ENCODE measurements at regions not wholly inside any gene's neighbourhood (a gene's known extent, or its start where the extent isn't known, plus 50 kb on each side); places are given as distances from the start of the nearest gene placed in this dataset.

DNA sequence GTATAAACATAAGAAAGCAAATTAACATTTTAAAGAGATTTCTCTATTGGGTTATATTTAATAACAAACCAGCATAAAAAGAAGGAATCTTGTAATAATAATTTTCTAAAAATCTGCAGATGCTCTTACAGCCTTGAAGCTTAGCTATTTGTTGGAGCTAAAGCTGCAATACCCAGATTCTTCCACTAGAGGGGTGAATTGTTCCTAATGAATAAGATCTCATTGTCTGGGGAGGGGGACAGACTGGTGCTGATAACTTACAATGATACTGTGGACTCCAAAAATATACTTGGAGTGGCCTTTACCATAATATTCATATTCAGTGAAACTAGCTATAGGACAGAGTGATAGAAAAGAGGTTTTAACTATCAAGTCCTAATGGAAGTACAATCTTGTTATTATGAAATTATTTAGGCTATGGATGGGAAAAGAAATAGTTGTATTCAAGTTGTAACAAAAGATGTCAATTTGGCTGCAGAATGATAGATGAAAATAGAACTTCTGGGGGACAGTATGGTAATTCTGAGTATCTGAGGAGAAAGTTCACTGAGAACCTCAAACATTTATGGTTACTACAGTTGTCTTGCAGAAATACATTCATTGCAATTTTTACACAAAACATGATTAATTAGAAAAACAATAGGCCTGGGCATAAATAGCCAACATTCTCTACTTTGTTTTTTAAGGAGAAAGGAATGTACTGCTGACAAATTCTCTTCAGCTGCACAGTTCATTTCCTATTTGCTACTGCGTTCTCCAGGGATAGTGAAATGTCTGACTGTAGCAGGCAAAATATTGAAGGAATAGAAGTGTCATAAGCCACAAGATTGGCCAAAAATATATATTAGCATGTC lies 443.3 kb downstream of the GBA3 start:
- TF ChIP-seq, protein P1, sequence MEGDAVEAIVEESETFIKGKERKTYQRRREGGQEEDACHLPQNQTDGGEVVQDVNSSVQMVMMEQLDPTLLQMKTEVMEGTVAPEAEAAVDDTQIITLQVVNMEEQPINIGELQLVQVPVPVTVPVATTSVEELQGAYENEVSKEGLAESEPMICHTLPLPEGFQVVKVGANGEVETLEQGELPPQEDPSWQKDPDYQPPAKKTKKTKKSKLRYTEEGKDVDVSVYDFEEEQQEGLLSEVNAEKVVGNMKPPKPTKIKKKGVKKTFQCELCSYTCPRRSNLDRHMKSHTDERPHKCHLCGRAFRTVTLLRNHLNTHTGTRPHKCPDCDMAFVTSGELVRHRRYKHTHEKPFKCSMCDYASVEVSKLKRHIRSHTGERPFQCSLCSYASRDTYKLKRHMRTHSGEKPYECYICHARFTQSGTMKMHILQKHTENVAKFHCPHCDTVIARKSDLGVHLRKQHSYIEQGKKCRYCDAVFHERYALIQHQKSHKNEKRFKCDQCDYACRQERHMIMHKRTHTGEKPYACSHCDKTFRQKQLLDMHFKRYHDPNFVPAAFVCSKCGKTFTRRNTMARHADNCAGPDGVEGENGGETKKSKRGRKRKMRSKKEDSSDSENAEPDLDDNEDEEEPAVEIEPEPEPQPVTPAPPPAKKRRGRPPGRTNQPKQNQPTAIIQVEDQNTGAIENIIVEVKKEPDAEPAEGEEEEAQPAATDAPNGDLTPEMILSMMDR (IDR thresholded peaks at IDR 0.05), result peak in 5 of 6 experiments; percentile 24 to 66 (median 61)
- TF ChIP-seq POLR2A (IDR thresholded peaks at IDR 0.05), result no peak
